ENCODE measurements at regions not wholly inside any gene's neighbourhood (a gene's known extent, or its start where the extent isn't known, plus 50 kb on each side); places are given as distances from the start of the nearest gene placed in this dataset.
A peak's percentile ranks its signal among the peaks of the same experiment; 100 is the strongest.

DNA sequence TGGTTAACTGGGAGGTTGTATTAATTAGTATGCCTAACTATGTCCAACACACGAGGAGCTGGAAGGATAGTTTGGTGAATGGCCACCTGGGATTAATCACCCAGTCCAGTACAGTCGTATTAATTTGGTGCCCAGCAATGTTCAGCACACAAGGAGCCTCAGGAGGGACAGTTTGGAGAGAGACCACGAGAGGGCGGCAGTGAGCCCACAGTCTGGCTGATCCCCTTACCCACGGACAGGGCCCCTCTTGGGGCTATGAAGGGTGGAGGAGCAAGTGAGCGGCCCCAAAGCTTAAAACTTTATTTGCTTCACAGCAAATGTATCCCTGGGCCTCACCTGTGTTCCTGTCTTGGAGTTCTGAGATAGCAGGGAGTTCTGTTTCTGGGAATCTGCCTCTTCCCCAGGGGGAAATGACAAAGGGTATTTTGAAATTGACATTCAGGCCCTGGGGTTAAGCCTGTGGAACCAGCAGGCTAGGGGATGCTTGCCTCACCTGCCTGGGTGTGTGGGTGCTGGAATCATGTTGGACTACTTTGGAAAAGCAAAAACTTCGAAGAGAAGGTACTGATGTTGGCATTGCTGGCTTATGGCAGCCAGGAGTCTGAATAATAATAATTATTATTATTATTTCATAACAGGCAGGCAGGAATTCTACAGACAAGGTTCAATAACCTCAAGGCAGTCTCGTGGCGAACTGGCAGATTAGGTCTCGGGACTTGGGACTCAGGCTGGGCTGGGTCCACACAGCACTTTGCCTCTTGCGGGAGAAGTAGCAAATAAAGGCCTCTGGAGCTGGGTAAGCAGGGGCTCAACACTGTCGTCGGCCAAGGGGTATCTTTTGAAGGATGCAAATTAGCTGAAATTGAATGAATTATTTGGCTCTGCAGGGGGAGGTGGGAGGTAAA is 227.6 kb upstream of the ASIC2 start:
- intact Hi-C loops (cut with micrococcal nuclease), result no loop called here
- peaks cover 2 to 4% (median 4%) of the 10 kb centered on the region in 3 donors for H3K27me3 Mint-ChIP-seq (ENCODE audit: low read depth in 3 of 3)
- Histone ChIP-seq H3K79me2 (ENCODE audit: insufficient read depth, low read length) (no peaks in the 10 kb centered on the region), H3K27me3 (ENCODE audit: control insufficient read depth in 2 of 2, insufficient read depth in 2 of 2, low read length in 2 of 2) (no peaks in the 10 kb centered on the region), H3K36me3 (replicated peaks in 1 of 2; ENCODE audit: control insufficient read depth in 1 of 2, insufficient read depth in 2 of 2, low read length in 2 of 2) (no peaks in the 10 kb centered on the region), H2AFZ (ENCODE audit: insufficient read depth, low read depth, low read length, poor library complexity, severe bottlenecking) (no peak overlapping the region), H4K20me1 (ENCODE audit: insufficient read depth, low read length) (no peaks in the 10 kb centered on the region), H3K4me1 (ENCODE audit: control insufficient read depth in 1 of 2, insufficient read depth in 2 of 2, low read length in 2 of 2) (peaks cover 0 to 5% of the 10 kb centered on the region in 2 donors), H3K4me2 (replicated peaks; ENCODE audit: extremely low read depth, low read length, poor library complexity, severe bottlenecking) (no peak overlapping the region), H3K9ac (ENCODE audit: insufficient read depth, low read length, poor library complexity, severe bottlenecking) (no peak overlapping the region), H3K4me3 (replicated peaks in 1 of 3; ENCODE audit: low read depth in 2 of 3, low read length in 3 of 3) (no peak overlapping the region), H3K27ac (ENCODE audit: low read depth in 1 of 2, low read length in 2 of 2) (no peak overlapping the region), H3K9me3 (replicated peaks in 1 of 2; ENCODE audit: control insufficient read depth in 1 of 2, insufficient read depth in 1 of 2, low read length in 2 of 2) (no peaks in the 10 kb centered on the region)
- DNase-seq, result peak in 1 of 3 donors; percentile 12
- no peak overlapping the region for H3K4me3 Mint-ChIP-seq
- WGBS (ENCODE audit: insufficient coverage), result 59% methylated on average over 10 of the region's 13 CpGs
- peaks cover 7% of the 10 kb centered on the region for H3K4me1 Mint-ChIP-seq
- TF ChIP-seq CTCF (IDR thresholded peaks at IDR 0.05), result peak; percentile 78
- H3K27ac Mint-ChIP-seq, result no peak overlapping the region
- no peaks in the 10 kb centered on the region for H3K36me3 Mint-ChIP-seq
- H3K9me3 Mint-ChIP-seq, result no peaks in the 10 kb centered on the region

- TF ChIP-seq CTCF (IDR thresholded peaks at IDR 0.05), result no peak
- H3K4me1 Mint-ChIP-seq, result peaks cover 7% of the 10 kb centered on the region
- no peaks in the 10 kb centered on the region for H3K9me3 Mint-ChIP-seq
- H3K79me2 ChIP-seq (ENCODE audit: insufficient read depth, low read length), result no peaks in the 10 kb centered on the region
- H3K9ac ChIP-seq (ENCODE audit: insufficient read depth, low read length, poor library complexity, severe bottlenecking), result no peak overlapping the region
- H2AFZ ChIP-seq (ENCODE audit: insufficient read depth, low read depth, low read length, poor library complexity, severe bottlenecking), result no peak overlapping the region
- no peaks in the 10 kb centered on the region for H3K36me3 ChIP-seq (replicated peaks in 1 of 2; ENCODE audit: control insufficient read depth in 1 of 2, insufficient read depth in 2 of 2, low read length in 2 of 2)
- H3K4me3 Mint-ChIP-seq, result no peak overlapping the region
- H3K9me3 ChIP-seq (replicated peaks in 1 of 2; ENCODE audit: control insufficient read depth in 1 of 2, insufficient read depth in 1 of 2, low read length in 2 of 2), result peaks cover 0 to under 1% of the 10 kb centered on the region in 2 donors
- H3K27me3 Mint-ChIP-seq (ENCODE audit: low read depth in 3 of 3), result peaks cover 2 to 7% (median 4%) of the 10 kb centered on the region in 3 donors
- H3K27ac Mint-ChIP-seq, result no peak overlapping the region
- no peak overlapping the region for H3K27ac ChIP-seq (ENCODE audit: low read depth in 1 of 2, low read length in 2 of 2)
- H3K36me3 Mint-ChIP-seq, result no peaks in the 10 kb centered on the region
- no peaks in the 10 kb centered on the region for H3K27me3 ChIP-seq (ENCODE audit: control insufficient read depth in 2 of 2, insufficient read depth in 2 of 2, low read length in 2 of 2)
- 71% methylated on average over 3 of the region's 5 CpGs for WGBS (ENCODE audit: insufficient coverage)
- peaks cover 0 to 5% of the 10 kb centered on the region in 2 donors for H3K4me1 ChIP-seq (ENCODE audit: control insufficient read depth in 1 of 2, insufficient read depth in 2 of 2, low read length in 2 of 2)
- intact Hi-C loops (cut with micrococcal nuclease), result no loop called here
- no peaks in the 10 kb centered on the region for H4K20me1 ChIP-seq (ENCODE audit: insufficient read depth, low read length)
- DNase-seq, result no peak
- H3K4me3 ChIP-seq (replicated peaks in 1 of 3; ENCODE audit: low read depth in 2 of 3, low read length in 3 of 3), result no peak overlapping the region
- no peak overlapping the region for H3K4me2 ChIP-seq (replicated peaks; ENCODE audit: extremely low read depth, low read length, poor library complexity, severe bottlenecking)
Measured at GRCh38 chr17:33521784-33522183, 228.7 kb upstream of the ASIC2 start.

Measured in CD14-positive monocyte (primary cell).